ENCODE measurements at regions not wholly inside any gene's neighbourhood (a gene's known extent, or its start where the extent isn't known, plus 50 kb on each side); places are given as distances from the start of the nearest gene placed in this dataset.
A peak's percentile ranks its signal among the peaks of the same experiment; 100 is the strongest.
"Not testable (repeated sequence)": the region's sequence is repeated elsewhere in the genome, so short reads cannot be mapped to it uniquely, and the experiment has no call there.

DNA sequence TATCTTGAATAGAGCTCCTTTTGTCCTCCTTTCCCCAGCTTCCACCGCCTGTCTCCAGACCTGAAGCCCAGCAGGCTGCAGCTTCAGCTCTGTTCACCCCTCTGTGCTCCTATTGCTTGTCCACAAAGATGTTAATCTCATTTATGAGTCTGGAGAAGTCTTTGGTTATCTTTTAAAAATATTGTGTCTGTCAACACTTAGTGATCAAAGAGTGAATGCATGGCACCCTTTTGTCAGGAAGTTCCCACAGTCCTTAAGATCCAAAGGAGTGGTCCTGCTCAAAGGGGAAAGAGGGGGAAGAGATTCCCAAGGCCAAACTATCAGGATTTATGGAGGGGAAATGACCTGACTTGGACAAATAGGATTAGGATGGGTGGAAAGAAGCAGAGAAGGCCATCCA lies 118.9 kb downstream of the ACAA2 start:
- DNase-seq (ENCODE audit: low read depth), result no peak
- TF ChIP-seq, protein P1, sequence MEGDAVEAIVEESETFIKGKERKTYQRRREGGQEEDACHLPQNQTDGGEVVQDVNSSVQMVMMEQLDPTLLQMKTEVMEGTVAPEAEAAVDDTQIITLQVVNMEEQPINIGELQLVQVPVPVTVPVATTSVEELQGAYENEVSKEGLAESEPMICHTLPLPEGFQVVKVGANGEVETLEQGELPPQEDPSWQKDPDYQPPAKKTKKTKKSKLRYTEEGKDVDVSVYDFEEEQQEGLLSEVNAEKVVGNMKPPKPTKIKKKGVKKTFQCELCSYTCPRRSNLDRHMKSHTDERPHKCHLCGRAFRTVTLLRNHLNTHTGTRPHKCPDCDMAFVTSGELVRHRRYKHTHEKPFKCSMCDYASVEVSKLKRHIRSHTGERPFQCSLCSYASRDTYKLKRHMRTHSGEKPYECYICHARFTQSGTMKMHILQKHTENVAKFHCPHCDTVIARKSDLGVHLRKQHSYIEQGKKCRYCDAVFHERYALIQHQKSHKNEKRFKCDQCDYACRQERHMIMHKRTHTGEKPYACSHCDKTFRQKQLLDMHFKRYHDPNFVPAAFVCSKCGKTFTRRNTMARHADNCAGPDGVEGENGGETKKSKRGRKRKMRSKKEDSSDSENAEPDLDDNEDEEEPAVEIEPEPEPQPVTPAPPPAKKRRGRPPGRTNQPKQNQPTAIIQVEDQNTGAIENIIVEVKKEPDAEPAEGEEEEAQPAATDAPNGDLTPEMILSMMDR (IDR thresholded peaks at IDR 0.05; ENCODE audit: low read depth, low read length), result no peak
- TF ChIP-seq MYC (IDR thresholded peaks at IDR 0.05; ENCODE audit: low read depth, low read length) (no peak), POLR2A (IDR thresholded peaks at IDR 0.05; ENCODE audit: extremely low read depth, insufficient read length) (no peak)
- TF ChIP-seq, protein P2, sequence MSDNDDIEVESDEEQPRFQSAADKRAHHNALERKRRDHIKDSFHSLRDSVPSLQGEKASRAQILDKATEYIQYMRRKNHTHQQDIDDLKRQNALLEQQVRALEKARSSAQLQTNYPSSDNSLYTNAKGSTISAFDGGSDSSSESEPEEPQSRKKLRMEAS (IDR thresholded peaks at IDR 0.05; ENCODE audit: low read depth, low read length), result no peak
- no peak overlapping the region for H3K4me3 ChIP-seq (ENCODE audit: low read depth, low read length)

DNA sequence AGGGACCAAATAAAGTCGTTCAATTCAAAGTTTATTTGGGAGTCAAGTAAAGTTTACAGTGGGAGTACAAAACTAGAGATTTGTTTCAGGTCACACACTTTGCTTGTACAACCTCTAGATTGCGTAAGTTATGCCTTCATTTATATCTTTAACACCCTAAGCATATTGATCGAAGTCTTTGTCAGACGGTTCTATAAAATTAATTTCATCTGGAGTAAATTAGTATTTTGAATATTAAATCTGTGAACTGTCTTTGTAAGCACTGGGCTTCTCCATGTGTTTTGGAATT lies 119.7 kb downstream of the ACAA2 start:
- DNase-seq (ENCODE audit: low read depth), result no peak
- no peak overlapping the region for H3K4me3 ChIP-seq (ENCODE audit: low read depth, low read length)
- TF ChIP-seq, protein P1 (IDR thresholded peaks at IDR 0.05; ENCODE audit: low read depth, low read length), result no peak
- TF ChIP-seq, protein P2 (IDR thresholded peaks at IDR 0.05; ENCODE audit: low read depth, low read length), result no peak
- TF ChIP-seq POLR2A (IDR thresholded peaks at IDR 0.05; ENCODE audit: extremely low read depth, insufficient read length) (no peak), MYC (IDR thresholded peaks at IDR 0.05; ENCODE audit: low read depth, low read length) (no peak)

DNA sequence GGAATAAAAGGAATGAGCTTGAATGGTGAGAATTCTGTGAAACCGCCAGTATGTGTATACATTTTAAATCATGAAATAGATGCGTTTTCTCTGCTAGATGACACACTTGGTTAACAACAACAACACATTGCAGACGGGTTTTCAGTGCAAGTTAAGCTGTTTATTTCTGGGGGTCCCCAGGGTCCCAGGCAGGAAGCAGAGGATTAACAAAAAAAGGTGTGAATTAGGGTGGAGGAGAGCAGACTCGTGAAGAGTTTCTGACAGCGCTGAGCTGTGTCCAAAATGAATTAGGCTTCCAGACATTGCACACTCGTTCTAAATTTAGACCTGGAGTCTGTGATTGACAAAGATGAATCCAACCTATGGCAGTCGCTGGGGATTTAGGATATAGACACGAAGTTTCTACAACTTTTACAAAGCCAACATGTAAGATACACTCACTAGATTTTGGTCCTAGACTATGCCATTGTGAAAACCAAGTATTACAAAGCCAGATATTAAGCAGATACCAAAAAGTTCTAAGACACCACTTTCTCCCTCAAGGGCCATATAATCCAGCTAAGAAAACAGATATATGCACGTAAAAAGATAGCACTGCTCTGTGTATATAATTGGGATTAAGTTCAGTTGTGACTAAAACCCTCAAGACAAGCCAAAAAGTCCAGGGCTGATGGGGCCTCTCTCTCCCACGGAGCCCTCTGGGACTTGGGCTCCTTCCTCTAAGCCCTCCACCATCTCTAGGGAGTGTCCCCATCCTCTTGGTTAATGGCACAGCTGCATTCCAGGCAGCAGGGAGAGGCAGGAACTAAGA lies 120.2 kb downstream of the ACAA2 start:
- DNase-seq (ENCODE audit: low read depth), result peak; percentile 36
- TF ChIP-seq, protein P2 (IDR thresholded peaks at IDR 0.05; ENCODE audit: low read depth, low read length), result no peak

DNA sequence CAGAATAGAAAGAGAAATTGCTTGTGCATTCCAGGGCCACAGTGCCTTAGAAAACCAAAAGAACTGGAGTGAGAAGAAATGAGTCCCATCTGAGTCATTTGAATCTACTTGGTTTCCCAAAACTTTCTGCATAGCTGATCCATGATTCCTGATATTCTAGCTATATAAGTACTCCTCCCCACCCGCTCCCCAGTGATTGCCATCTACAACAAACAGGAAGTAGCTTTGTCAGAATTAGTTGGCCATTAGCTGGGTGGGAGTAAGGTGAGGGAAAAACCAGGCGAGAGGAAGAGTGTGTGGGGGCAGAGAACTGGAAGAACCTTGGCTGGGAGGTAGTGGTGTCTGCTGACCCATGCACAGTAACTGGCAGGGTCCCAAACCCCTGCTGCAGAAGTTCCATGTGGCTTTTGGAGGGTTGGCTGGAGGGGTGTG lies 122.1 kb downstream of the ACAA2 start:
- H3K4me3 ChIP-seq (ENCODE audit: low read depth, low read length), result no peak overlapping the region
- TF ChIP-seq POLR2A (IDR thresholded peaks at IDR 0.05; ENCODE audit: extremely low read depth, insufficient read length), result no peak
- TF ChIP-seq, protein P2 (IDR thresholded peaks at IDR 0.05; ENCODE audit: low read depth, low read length), result no peak
- no peak for TF ChIP-seq MYC (IDR thresholded peaks at IDR 0.05; ENCODE audit: low read depth, low read length)
- TF ChIP-seq, protein P1 (IDR thresholded peaks at IDR 0.05; ENCODE audit: low read depth, low read length), result no peak
- DNase-seq (ENCODE audit: low read depth), result peak; percentile 6

More for the DNA sequence above, 120.2 kb downstream of the ACAA2 start:
- no peak overlapping the region for H3K4me3 ChIP-seq (ENCODE audit: low read depth, low read length)

DNA sequence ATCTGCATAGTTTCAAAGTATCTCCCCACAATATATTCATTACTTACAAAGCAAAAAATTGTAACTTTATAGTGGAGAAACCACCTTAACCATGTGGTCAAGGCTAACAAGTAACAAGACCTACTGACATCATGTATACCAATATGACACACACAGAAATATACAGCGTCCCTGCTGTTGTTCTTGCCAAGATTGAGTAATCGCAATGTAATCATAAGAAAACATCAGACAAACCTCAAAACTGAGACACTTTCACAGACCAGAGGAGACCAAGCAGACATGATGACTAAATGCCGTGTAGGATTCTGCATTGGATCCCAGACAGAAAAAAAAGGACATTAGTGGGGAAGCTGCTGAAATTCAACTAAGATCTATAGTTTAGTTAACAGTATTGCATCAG lies 123.0 kb downstream of the ACAA2 start:
- peak; percentile 30 for DNase-seq (ENCODE audit: low read depth)
- no peak overlapping the region for H3K4me3 ChIP-seq (ENCODE audit: low read depth, low read length)
- TF ChIP-seq POLR2A (IDR thresholded peaks at IDR 0.05; ENCODE audit: extremely low read depth, insufficient read length) (no peak), MYC (IDR thresholded peaks at IDR 0.05; ENCODE audit: low read depth, low read length) (no peak)
- TF ChIP-seq, protein P2 (IDR thresholded peaks at IDR 0.05; ENCODE audit: low read depth, low read length), result no peak
- TF ChIP-seq, protein P1 (IDR thresholded peaks at IDR 0.05; ENCODE audit: low read depth, low read length), result no peak

DNA sequence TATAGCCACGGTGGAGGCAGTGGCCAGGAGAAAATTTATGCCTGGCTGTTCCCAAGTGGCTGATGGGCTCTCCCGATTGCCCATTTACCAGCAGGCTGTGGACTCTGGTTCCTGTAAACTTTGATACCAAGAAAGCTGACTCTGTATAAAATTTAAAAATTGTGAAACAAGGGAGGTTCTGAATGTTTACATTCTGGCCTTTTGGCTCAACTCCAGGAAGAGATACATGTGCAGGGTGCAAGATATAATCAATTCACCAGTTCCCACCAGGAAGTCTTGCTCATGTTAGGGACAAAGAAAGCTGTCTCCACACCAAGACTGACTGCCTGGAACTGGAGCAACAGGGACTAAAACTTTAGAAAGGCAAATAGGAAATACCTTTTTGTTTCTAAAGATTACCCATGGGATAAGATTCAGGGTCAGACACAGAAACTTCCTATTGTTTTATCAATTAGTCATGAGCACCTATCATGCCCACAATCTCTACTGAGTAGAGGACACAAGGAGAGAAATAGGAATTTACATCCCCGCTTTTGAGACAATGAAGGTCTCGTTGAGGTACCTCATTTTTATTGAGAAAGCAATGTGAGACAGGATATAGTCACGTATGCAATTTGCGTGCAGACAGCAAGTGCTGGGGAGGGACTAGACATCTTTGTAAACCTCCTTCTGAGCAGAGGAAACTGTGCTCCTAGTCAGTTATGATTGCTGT lies 123.5 kb downstream of the LIPG start:
- H3K4me3 ChIP-seq (ENCODE audit: low read depth, low read length), result no peak overlapping the region
- DNase-seq (ENCODE audit: low read depth), result no peak
- no peak for TF ChIP-seq MYC (IDR thresholded peaks at IDR 0.05; ENCODE audit: low read depth, low read length)
- TF ChIP-seq, protein P1 (IDR thresholded peaks at IDR 0.05; ENCODE audit: low read depth, low read length), result no peak
- TF ChIP-seq, protein P2 (IDR thresholded peaks at IDR 0.05; ENCODE audit: low read depth, low read length), result no peak
- no peak for TF ChIP-seq POLR2A (IDR thresholded peaks at IDR 0.05; ENCODE audit: extremely low read depth, insufficient read length)

DNA sequence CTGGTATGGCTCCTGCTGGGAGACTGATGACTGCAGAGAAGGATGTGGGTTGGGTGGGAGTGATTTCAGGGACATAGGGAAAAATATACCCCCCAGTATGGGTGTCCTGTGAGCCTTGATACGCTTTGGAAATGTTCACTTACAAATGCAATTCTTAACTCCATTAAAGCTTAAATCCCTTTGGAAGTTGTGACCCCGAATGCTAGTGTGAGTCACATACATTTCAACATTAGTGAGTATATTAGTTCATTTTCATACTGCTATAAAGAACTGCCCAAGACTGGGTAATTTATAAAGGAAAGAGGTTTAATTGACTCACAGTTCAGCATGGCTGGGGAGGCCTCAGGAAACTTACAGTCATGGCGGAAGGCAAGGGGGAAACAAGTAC lies 120.9 kb downstream of the LIPG start:
- H3K4me3 ChIP-seq (ENCODE audit: low read depth, low read length); DNase-seq (ENCODE audit: low read depth): not testable (repeated sequence)

Data from NB4 (cell line).